Dedifferentiated amniotic fluid mesenchymal stem cell (primary cell): ENCODE measurements at regions not wholly inside any gene's neighbourhood (a gene's known extent, or its start where the extent isn't known, plus 50 kb on each side); places are given as distances from the start of the nearest gene placed in this dataset.
A peak's percentile ranks its signal among the peaks of the same experiment; 100 is the strongest.
"Not testable (repeated sequence)": the region's sequence is repeated elsewhere in the genome, so short reads cannot be mapped to it uniquely, and the experiment has no call there.

Source experiments
- DNase-seq: peaks from one replicate; pipeline ENCODE4 v3.0.0-alpha.2; 2016; ENCODE audit errors: extremely low spot score

DNA sequence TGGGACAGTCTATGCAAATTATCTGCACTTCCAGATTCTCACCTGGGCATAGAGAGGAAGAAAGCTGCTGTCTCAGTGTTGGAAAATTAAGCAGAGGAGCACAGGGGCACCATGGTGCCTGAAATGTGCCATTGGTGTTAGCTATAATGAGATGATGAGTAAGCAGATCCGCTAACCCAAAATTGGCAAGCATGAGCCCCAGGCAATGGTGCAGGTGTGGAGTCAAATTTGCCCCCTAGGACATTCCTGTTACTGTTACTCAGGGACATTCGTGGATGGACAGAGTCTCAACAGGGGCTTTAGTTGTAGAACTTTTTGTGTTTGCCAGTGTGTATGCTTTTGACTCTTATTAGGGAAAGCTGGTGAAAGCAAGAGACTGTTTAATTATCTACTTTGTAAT, 385.2 kb upstream of the KLF6 start:
- no peak for DNase-seq

DNA sequence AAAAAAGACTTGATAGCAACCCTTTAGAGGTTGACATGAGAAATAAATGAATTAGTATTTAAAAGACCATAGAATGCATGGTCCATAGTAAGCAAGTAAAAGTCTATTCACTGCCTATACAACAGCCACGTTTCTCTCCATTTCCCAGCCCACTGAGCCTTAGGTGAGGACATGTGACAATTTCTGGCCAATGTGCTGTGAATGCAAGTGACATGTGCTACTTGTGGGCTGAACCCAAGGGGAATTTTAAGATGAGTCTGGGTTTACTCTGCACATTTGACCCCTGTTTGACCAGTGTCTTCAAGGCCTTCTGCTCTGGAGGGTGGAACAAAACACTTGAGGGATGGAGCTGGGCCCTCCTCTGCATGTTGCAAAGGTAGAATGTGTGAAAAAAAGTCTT, 384.4 kb upstream of the KLF6 start:
- no peak for DNase-seq

DNA sequence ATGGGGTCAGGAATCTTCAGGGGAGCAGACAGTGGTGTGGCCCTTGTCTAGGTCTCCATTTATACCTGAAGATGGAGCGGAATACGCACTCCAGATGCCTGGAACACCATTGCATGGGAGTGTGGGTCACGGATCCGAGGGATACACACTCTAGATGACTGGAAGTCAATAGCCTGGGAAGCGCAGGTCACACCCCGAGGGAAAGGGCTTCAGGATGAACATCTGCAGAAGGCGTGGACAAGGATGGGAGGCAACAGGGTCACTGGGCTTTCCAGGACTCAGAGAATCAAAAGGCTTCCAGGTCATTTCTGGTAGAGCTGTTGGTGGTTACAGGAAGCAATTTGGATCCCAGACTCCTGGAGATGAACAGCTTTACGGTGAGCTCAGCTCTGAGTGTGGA, 382.2 kb upstream of the KLF6 start:
- DNase-seq: no peak

DNA sequence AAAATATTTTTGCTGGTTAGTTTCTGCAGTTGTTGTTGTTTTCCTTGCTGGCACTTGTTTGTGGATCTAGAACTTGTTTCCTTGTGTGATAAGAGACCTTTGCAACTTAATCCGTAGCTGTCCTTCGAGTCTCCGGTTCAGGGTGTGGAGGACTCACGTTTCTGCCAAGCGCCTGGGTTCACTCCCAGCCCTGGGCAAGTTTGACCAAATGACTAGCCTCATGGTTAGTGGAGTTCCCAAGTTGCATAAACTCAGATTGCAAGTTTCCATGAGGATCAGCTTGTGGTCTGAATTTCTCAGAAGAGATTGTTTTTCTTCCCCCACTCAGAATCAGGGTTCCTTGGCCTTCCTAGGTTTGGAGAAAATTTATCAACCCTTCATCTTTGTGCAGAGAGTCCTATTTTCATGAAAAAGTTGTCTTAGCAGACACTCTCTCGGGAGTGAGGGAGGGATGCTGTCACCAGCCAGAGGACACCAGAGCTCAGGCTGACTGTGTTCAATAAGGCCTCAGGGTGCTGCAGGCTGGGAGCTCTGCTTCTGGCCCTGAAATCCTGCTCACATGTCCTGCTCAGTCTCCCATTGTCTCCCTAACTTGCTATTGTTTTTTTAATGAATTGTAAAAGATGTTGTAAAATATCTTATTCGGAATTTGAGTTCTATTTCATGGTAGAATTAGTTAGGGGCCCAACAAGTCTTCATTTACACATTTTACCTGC, 377.7 kb upstream of the KLF6 start:
- DNase-seq: no peak

DNA sequence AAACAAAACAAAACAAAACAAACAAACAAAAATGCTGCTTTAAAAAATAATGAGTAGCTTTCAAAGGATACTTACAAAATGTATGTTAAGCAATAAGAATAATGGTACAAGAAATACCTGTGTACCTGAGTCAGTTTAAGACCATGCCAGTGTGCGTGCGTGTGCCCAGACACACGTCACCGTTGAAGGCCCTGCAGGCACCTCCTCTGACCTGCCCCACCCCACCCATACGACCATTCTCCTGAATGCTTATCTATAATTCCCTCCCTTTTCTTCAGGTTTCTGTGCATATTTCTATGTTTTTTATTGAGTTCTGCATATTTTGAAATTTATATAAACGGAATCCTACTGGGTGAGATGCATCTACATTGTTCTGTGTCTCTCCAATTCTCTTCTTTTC, 374.2 kb upstream of the KLF6 start:
- DNase-seq: no peak

DNA sequence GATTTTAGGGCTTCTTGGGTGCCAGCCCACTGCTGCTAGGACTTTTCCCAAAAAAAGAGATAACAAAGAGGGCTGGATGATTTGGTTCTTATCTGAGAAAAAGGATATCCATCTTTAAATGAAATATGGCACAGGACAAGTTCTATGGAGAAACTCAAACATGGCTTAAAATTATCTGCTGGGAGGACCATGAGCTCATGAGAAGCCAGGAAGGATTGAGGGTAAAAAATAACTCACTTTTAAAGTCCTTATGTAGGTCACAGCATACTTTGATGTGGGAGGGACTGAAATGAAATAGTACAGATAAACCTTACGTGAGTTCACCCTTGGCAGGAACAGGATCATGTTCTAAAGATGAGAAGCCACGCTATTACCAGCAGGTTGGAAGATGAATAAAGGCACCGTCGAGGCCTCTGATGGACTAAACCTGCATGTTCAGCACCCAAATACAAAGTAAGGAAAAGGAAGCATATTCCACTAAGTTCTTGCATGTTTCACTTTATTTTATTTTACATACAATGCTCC, 369.2 kb upstream of the KLF6 start:
- DNase-seq: no peak

DNA sequence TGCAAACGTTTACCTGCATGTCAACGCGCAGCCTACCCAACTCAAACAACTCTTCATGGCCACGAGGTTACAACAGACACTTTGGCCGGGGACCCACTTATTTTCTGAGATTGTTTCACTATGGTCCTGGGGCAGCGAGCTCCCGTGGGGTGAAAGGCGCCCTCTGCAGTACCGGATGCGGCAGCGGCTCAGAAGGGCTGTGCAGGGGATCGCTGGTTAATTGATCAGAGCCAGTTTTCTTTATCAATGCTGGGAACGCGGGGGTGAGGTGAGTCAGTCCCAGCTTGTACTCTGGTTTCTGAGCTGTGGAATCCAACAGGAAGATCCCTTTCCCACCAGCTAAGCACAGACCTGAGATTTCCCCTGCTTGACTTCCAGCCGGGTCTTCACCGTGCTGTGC, 366.5 kb upstream of the KLF6 start:
- no peak for DNase-seq

DNA sequence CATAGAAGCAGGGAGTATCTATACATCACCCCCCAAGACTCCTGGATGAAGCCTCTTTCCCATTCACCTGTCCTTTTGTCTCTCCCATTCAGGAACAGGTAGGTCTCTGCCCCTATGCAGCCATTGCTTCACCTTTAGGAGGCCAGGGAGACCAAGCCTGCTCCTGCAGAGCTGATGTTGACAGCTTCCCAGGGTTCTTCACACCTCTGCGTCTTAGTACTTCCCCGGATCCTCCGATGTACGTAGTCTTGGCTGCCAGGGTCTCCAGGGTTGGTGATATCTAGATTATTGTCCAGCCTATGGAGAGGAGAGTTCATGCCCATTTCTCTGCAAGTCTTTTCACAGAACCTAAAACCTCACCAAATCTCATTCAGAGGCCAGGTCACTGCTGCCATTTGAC, 365.7 kb upstream of the KLF6 start:
- no peak for DNase-seq

DNA sequence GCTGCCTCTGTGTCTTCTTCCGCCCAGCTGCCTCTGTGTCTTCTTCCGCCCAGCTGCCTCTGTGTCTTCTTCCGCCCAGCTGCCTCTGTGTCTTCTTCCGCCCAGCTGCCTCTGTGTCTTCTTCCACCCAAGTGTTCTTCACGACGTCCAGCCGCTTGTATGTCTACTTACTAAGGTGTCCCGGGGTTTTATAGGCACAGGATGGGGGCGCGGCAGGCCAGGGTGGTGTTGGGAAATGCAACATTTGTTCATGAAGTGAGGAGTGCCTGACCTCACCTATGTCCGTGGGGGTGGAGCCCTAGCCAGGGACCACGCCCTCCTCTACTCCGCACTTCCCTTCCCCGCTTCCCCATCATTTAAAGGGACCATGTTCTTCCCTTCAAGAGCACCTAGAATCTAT, 364.5 kb upstream of the KLF6 start:
- DNase-seq: not testable (repeated sequence)

DNA sequence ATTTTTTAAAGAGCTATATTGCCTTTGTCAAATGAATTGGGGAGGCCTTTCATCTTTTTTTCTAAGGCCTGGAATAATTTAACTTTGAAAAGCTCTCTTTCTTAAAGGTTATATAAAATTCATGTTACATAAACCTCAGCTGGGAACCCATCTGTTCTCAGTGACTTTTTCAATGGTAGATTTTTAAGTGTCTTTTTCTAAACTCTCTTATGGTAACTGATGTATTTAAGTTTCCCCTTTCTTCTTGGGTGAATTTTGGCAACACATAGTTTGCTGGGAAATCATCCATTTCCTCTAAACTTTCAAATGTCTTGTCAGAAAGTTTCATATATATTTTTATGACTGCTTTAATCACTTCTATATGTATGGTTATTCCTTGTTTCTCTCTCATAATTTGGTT, 362.2 kb upstream of the KLF6 start:
- DNase-seq: no peak

DNA sequence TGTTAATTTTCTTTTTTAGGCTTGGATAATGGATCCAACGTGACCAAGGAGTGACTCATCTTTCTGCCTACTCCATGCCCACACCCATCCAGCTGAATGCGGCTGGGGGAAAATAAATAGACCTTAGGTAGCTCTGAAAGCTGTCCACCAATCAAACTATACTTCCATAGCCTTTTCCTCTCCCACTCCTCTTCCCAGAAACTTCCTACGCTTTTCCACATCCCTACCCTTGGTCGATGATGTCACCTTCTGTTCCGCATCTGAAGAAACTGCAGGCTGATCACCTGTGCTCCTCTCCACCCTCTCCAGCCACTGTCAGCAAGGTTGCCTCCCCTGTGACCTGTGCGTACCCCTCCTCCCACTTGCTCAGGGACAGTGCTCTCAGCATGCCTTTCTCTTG, 359.8 kb upstream of the KLF6 start:
- no peak for DNase-seq

DNA sequence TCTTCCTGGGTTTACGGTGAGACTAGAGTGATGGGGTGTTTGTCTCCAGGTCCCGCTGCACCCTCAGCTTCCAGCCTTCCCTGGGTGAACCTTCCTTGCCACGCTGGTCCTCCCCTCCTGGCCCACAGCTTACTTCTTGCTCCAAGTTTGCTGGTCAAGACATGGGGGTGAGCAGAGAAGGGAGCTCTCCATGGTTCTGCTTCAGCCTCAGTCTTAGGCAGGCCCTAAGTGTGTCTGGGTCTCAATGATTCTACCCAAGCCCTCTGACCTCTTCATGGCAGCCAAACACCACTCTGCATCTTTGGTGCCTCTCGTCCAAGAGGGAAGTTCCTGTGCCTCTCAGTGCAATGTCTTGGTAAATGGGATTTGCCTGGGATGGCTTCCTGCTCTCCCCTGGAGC, 356.5 kb upstream of the KLF6 start:
- no peak for DNase-seq

DNA sequence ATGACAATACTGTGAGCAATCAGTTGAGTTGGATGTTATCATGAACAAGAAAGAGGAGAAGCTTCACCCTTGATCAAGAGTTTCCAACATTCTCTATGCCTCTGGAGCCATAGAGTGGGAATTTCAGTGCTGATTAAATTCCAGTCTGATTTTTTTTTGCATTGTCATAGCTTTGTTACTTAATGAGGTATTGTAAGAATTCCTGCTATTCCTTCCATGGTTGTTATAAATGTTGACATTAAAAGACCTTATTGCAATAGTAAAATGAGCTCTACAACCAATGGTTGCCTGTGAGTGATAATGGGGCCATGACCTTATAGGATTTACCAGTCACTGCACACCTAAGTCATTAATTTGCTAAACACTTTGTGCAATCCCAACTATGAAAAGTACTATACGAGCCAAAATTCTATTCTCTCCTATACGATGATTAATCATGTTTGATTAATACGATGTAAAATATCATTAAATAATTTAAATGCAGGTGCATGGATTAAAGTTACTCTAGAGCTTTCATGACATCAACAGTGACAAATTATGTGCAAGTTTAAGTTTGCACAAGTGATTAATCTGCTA, 353.2 kb upstream of the KLF6 start:
- no peak for DNase-seq

DNA sequence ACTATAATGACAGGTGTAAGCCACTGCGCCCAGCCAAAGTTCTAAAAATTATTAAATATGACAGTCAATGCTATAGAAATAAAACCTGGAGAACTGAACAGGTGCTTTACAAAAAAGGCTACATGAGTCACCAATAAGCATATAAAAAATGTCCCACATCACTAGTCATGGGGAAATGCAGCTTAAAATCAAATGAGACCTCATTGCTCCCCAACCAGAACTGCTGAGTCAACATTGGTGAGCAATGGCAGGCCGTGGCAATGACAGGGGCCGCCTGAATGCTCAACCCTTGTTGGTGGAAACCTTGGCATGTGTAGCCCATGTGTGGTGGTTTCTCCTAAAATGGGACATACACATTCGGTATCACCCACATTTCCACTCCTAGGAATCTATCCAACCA, 352.3 kb upstream of the KLF6 start:
- no peak for DNase-seq

DNA sequence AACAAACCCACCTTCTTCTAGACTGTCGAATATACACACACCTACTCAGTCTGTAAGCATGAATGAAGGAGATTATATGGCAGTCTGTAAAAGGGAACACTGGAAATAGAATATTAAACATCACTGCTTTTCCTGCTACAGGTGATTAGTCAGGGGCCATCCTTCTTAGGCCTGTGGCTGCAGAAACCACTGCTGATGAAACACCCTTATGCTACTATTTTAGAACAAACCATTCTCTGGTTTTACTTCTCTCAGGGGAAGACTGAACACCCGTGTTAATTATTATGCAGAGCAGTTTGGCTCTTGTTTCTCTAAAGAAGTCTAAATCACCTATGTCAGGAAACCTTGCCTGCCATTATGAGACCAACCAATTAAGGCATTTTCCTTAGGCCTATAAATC, 351.1 kb upstream of the KLF6 start:
- no peak for DNase-seq

DNA sequence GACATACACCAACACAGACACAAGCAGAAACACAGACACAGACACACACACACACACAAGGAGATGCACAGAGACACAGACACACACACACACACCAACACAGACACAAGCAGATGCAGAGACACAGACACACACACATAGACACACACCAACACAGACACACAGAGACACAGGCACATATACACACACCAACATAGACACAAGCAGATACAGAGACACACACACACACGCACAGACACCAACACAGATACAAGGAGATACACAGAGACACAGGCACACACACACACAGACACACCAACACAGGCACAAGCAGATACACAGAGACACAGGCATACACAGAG, 347.2 kb upstream of the KLF6 start:
- DNase-seq: no peak

DNA sequence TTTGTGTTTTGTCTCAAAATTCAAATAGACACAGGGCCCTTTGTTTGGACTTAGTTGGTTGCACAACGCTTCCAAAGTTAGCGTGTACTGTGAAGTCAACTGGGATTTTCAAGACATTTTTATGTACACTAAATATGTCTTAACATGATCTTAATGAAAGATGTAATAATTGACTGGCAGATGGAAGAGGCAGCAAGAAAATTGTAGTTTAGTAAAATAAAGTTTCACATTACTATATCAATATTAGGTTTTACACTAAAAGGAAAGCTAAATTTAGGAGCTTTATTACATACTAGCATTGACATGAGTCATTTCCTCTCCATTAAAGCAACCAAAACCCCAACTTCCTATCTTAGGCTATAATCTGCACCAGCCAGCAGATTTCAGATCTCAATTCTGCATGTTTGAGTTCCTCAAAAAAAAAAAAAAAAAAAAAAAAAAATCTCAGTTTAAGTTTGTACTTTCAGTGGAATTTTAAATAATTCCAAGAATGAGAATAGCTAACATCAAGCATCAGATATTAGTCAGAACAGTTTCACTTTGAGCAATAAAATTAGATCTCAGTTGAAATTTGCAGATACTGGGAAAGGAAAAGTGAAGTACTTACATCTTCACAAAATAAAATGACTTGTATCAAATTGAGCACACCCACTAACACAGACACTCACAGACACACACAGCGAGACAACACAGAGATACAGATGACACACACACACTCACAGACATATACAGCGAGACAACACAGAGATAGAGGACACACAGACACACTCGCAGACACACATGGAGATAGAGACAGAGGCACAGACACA, 346.6 kb upstream of the KLF6 start:
- DNase-seq: peak; percentile 70

DNA sequence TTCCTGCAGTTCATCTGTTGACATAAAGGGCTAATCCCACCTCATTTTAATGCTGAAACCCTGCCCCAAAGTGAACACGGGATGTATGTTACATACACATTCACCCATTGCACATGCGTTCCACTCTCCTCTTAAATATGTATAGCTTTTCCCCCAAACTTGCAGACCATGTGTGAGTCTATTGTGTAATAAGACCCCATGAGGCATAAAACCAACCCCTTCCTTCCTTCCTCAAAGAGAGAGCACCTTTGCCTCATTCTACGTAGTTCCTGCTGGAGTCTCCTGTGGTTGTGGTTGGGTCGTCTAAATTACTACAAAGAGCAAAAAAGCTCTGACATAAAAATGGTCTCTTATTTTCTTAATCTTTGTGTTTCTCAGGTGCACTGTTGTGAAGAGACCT, 345.7 kb upstream of the KLF6 start:
- DNase-seq: no peak

DNA sequence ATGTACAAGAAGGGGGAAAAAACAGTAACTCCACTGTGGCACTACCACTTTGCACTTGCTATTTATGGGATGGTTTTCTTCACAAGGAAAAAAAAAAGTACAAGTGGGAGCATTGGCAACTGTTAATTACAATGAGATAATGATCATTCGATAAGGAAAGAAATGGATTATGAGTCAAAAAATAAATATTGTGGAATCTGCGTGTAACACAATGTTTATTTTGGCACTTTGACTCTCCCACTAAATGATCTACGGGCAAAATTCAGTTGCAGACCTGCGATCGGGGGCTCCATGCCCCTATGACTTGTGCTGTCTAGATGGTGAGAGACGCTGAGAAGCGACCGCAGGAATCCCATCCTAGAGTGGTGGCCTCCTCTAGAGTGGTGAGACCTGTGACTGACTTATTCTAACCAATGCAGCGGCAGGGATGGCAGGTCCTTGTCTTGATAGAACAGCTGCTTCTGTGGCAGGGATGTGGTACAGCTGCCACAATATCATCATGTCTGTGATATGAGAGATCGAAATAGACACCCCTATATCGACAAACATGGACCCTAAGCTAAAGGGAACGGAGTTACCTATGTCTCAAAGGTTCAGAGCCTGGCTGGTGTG, 345.0 kb upstream of the KLF6 start:
- no peak for DNase-seq

DNA sequence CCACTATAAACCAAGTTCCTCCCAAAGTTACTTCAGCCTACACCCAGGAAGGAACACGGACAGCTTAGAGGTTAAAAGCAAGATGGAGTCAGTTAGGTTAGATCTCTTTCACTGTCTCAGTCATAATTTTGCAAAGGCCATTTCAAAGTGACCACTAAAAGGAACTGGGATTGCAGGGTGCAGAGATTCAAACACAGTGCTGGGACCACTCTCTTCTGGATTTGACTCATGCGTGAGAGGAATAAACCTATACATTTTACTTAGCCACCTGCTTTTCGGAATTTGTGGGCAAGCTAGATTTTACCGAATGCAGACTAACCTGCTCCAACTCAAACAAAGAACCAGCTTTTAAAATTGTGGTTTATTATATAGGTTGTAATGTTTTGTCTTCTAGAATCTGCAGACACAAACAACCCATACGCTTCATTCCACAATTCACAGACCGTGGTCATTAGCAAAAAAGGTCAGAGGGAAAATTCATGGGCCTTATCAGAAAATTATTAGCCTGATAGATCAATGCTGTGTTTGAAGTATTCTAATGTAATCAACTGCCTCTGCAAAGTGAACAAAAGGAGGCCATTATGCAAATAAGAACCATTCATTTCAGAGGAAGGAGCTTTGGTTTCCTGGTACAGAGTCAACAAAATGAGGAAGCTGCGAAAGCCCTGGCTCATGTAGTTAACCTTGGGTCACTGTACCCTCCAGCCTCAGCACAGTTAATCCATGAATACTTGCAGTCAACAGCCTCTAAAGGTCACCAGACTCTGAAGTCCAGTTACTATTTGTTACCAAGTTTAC, 342.7 kb upstream of the KLF6 start:
- DNase-seq: no peak

DNA sequence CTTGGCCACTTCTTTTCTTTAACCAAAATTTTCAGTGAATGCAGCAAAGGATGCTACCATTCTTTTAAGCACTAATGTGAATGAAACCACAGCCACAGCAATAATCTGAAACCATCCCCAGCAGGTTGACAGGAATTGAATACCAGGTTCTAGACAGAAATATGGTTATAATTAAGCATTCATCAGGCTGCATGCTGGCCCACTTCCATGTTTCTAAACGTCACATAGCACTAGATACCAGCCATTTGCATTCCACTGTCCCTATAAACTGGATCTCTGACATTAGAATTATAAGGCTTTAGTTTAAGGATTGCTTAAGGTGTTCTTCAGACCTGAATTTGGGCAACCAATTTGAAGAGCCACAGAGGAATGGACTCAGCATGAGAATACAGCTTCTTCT, 340.8 kb upstream of the KLF6 start:
- no peak for DNase-seq
